OCI-LY1 (cell line): ENCODE measurements at regions not wholly inside any gene's neighbourhood (a gene's known extent, or its start where the extent isn't known, plus 50 kb on each side); places are given as distances from the start of the nearest gene placed in this dataset.

Experiments used
- H2AFZ ChIP-seq: fragments of 200-600 bp; sonication (generic), shearing (Covaris generic); 2 replicates; pipeline ENCODE4 v1.6.0; 2014; ENCODE audit warnings: antibody characterized with exemption, mild to moderate bottlenecking, low read length
- H3F3A ChIP-seq: fragments of 200-600 bp; sonication (generic), shearing (Covaris generic); 2 replicates; pipeline ENCODE4 v1.6.0; 2014; ENCODE audit warnings: mild to moderate bottlenecking, antibody characterized with exemption, low read length, moderate library complexity; ENCODE audit not compliant: insufficient read depth
- H3K27ac ChIP-seq: fragments of 200-600 bp; sonication (generic); 2 replicates; pipeline ENCODE4 v1.5.1; 2014; ENCODE audit warnings: low read length, mixed run types, mild to moderate bottlenecking, low read depth; ENCODE audit not compliant: poor library complexity, severe bottlenecking
- H3K27me3 ChIP-seq: fragments of 200-600 bp; sonication (generic); 2 replicates; pipeline ENCODE4 v1.6.0; 2014; ENCODE audit warnings: antibody characterized with exemption, mild to moderate bottlenecking, low read length, moderate library complexity; ENCODE audit not compliant: insufficient read depth
- H3K36me3 ChIP-seq: fragments of 200-600 bp; sonication (generic); 2 replicates; pipeline ENCODE4 v1.6.1; 2014; ENCODE audit warnings: mild to moderate bottlenecking, antibody characterized with exemption, low read length, moderate library complexity, mixed read lengths; ENCODE audit not compliant: insufficient read depth
- H3K4me1 ChIP-seq: fragments of 200-600 bp; sonication (generic); 2 replicates; pipeline ENCODE4 v1.5.1; 2014; ENCODE audit warnings: mild to moderate bottlenecking, low read length, moderate library complexity; ENCODE audit not compliant: insufficient read depth, severe bottlenecking
- H3K4me2 ChIP-seq: fragments of 200-600 bp; sonication (generic), shearing (Covaris generic); 2 replicates; pipeline ENCODE4 v1.6.1; 2014; ENCODE audit warnings: low read length
- H3K4me3 ChIP-seq: fragments of 200-600 bp; sonication (generic); 2 replicates; pipeline ENCODE4 v1.5.1; 2014; ENCODE audit warnings: low read length, low read depth, mild to moderate bottlenecking, mixed read lengths; ENCODE audit not compliant: poor library complexity, severe bottlenecking
- H3K79me2 ChIP-seq: fragments of 200-600 bp; shearing (Covaris generic); 2 replicates; pipeline ENCODE4 v1.6.1; 2016; ENCODE audit warnings: mixed run types, low read length, mixed read lengths; ENCODE audit not compliant: insufficient read depth
- H3K9ac ChIP-seq: fragments of 200-600 bp; sonication (generic), shearing (Covaris generic); 2 replicates; pipeline ENCODE4 v1.6.1; 2014; ENCODE audit warnings: mild to moderate bottlenecking, low read length, mixed read lengths
- H3K9me2 ChIP-seq: fragments of 200-600 bp; sonication (generic), shearing (Covaris generic); 2 replicates; pipeline ENCODE4 v1.6.1; 2014; ENCODE audit warnings: low read depth, mild to moderate bottlenecking, low read length, mixed read lengths
- H3K9me3 ChIP-seq: fragments of 200-600 bp; shearing (Covaris generic); 2 replicates; pipeline ENCODE4 v1.6.1; 2014; ENCODE audit warnings: low read length, mixed read lengths
- H4K20me1 ChIP-seq: fragments of 200-600 bp; sonication (generic), shearing (Covaris generic); 2 replicates; pipeline ENCODE4 v1.6.0; 2016; ENCODE audit warnings: mild to moderate bottlenecking, low read length; ENCODE audit not compliant: insufficient read depth
- EZH2 ChIP-seq: fragments of 200-600 bp; sonication (generic), shearing (Covaris generic); IDR thresholded peaks from 2 replicates; pipeline ENCODE4 v1.8.0; 2017; ENCODE audit warnings: borderline replicate concordance, mixed run types, mild to moderate bottlenecking, antibody characterized with exemption, low read length, moderate library complexity, mixed read lengths
- TF ChIP-seq, protein P1 (sequence below): fragments of 200-600 bp; sonication (generic), shearing (Covaris generic); IDR thresholded peaks from 2 replicates; pipeline ENCODE4 v1.5.1; 2017; ENCODE audit warnings: mild to moderate bottlenecking, antibody characterized with exemption, low read length, moderate library complexity, mixed read lengths

DNA sequence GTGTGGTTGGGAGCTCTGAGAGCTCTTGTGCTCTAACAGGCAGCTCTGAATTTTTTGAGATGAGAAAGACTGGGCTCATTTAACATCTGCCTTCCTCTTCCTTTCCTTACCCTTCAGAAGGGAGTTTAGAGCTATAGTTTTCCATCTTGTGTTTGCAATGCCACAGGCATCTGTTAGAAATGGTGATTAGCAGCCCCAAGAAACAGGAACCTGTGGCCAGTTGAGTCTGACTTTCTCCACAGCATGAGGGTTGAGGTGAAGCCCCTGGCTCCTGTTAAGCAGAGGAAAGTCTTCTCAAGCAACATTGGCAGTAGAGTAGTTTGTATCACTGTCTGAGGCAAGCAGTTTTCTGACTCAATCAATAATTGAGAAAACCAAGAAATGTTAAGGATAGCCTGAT is 577.4 kb downstream of the ZEB2 start:
- Histone ChIP-seq H4K20me1 (no peaks in the 10 kb centered on the region), H3K27me3 (no peaks in the 10 kb centered on the region), H3K9me2 (no peaks in the 10 kb centered on the region), H3F3A (no peaks in the 10 kb centered on the region), H3K27ac (no peak overlapping the region), H3K36me3 (peaks cover 6% of the 10 kb centered on the region), H3K79me2 (no peaks in the 10 kb centered on the region), H3K4me2 (no peak overlapping the region), H3K4me3 (no peak overlapping the region), H3K9me3 (no peaks in the 10 kb centered on the region), H2AFZ (no peak overlapping the region), H3K4me1 (peaks cover 11% of the 10 kb centered on the region), H3K9ac (no peak overlapping the region)
- TF ChIP-seq EZH2 = no peak
- TF ChIP-seq, protein P1, sequence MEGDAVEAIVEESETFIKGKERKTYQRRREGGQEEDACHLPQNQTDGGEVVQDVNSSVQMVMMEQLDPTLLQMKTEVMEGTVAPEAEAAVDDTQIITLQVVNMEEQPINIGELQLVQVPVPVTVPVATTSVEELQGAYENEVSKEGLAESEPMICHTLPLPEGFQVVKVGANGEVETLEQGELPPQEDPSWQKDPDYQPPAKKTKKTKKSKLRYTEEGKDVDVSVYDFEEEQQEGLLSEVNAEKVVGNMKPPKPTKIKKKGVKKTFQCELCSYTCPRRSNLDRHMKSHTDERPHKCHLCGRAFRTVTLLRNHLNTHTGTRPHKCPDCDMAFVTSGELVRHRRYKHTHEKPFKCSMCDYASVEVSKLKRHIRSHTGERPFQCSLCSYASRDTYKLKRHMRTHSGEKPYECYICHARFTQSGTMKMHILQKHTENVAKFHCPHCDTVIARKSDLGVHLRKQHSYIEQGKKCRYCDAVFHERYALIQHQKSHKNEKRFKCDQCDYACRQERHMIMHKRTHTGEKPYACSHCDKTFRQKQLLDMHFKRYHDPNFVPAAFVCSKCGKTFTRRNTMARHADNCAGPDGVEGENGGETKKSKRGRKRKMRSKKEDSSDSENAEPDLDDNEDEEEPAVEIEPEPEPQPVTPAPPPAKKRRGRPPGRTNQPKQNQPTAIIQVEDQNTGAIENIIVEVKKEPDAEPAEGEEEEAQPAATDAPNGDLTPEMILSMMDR = no peak

- Histone ChIP-seq H4K20me1 (no peaks in the 10 kb centered on the region), H3F3A (no peaks in the 10 kb centered on the region), H3K4me3 (no peak overlapping the region), H3K4me2 (no peak overlapping the region), H3K4me1 (peaks cover 20% of the 10 kb centered on the region), H3K9ac (no peak overlapping the region), H3K79me2 (no peaks in the 10 kb centered on the region), H3K9me2 (no peaks in the 10 kb centered on the region), H3K9me3 (no peaks in the 10 kb centered on the region), H3K36me3 (no peaks in the 10 kb centered on the region), H3K27ac (no peak overlapping the region), H3K27me3 (no peaks in the 10 kb centered on the region), H2AFZ (no peak overlapping the region)
- TF ChIP-seq, protein P1 = no peak
- no peak for TF ChIP-seq EZH2
These were observed 579.2 kb downstream of the ZEB2 start for GRCh38 chr2:143940720-143941119.

DNA sequence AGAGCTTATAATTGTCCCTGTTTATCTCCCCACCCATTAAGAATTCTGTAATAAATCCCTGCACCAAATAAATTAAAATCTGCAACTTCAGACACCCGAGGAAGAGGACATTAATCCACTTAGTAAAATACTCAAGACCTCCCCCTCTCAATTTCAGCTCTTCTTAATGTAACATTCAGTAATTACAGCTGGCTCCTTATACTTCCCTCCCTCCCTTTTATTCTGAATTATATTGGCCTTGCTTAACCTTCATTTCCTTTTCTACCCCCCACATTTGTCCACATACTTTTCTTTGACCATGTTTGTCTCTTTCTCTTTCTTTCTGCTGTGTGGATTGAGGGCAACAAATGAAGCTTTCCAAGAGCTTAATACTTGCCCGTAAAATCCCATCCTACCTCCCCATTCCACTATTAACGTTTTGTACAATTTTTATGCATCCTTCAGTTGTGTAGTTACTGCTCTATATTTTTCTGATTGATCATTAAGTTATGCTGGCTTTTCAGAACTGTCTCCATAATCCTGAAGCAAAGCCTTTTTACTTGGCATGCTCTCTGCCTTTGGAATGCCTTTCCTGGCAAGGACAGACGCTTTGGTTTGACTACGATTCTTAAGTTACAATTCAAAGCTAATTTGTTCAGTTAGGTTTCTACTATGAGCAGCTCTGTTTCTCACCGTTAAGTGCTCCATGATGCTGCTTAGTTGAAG is 580.1 kb downstream of the ZEB2 start:
- Histone ChIP-seq H3K9me2 (no peaks in the 10 kb centered on the region), H3K9me3 (no peaks in the 10 kb centered on the region), H3K4me2 (no peak overlapping the region), H3K27ac (no peak overlapping the region), H3K36me3 (no peaks in the 10 kb centered on the region), H4K20me1 (no peaks in the 10 kb centered on the region), H3K79me2 (no peaks in the 10 kb centered on the region), H3K4me3 (no peak overlapping the region), H3K9ac (no peak overlapping the region), H3F3A (no peaks in the 10 kb centered on the region), H3K4me1 (peaks cover 20% of the 10 kb centered on the region), H3K27me3 (no peaks in the 10 kb centered on the region), H2AFZ (no peak overlapping the region)
- no peak for TF ChIP-seq EZH2
- TF ChIP-seq, protein P1 = no peak
